GM13977 (cell line): ENCODE measurements at regions not wholly inside any gene's neighbourhood (a gene's known extent, or its start where the extent isn't known, plus 50 kb on each side); places are given as distances from the start of the nearest gene placed in this dataset.

Source experiments
- DNase-seq: peaks from one replicate; pipeline ENCODE4 v3.0.0; 2012; ENCODE audit warnings: low spot score
- CTCF ChIP-seq: IDR thresholded peaks from 2 replicates; pipeline ENCODE4 v1.5.1; 2012; ENCODE audit warnings: mild to moderate bottlenecking, control low read depth; ENCODE audit not compliant: insufficient read depth; ENCODE audit errors: extremely low read depth, missing control alignments
- in situ Hi-C: fragments of 300-500 bp; cut with MboI; formaldehyde crosslinking; loops from one replicate; pipeline ENCODE4 v1.12.0; 2022; ENCODE audit warnings: low sequenced_read_pairs, low pct_unique_long_range_greater_than_20kb, mixed read lengths, inconsistent platforms; ENCODE audit not compliant: unreplicated experiment

DNA sequence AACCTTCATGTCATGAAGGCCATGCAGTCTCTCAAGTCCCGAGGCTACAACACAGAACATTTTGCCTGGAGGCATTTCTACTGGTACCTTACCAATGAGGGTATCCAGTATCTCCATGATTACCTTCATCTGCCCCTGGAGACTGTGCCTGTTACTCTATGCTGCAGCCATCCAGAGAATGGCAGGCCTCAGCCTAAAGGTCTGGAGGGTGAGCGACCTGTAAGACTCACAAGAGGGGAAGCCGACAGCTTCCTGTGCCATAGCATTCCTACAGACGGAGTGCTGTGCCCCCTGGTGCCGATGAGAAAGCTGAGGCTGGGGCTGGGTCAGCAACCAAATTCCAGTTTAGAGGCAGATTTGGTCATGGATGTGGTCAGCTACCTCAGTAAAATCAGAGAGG is 51.3 kb upstream of the CADPS start:
- no peak for TF ChIP-seq CTCF
- in situ Hi-C loops: no loop called here
- no peak for DNase-seq

GRCh38 chr3:62928256-62928655 is 53.0 kb upstream of the CADPS start:
- in situ Hi-C loops: no loop called here
- no peak for DNase-seq
- no peak for TF ChIP-seq CTCF

DNA sequence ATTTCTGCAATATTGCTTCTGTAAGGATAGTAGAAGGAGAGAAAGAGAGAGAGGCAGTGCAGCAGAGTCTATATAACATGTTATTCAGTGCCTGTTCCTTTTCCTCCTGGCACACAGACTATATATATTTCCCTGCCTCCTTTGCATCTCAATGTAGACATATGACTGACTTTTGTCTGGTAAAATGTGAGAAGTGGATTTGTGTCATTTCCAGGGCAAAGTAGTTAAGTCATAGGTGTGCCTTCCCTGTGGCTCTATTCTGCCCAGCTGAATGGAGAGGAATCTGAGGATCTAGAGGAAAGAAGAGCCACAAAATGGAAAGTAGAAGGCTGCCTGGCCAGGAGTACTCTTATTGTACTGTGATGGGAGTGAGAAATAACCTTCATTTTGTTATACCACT is 54.6 kb upstream of the CADPS start:
- no peak for TF ChIP-seq CTCF
- DNase-seq: no peak
- in situ Hi-C loops: no loop called here

DNA sequence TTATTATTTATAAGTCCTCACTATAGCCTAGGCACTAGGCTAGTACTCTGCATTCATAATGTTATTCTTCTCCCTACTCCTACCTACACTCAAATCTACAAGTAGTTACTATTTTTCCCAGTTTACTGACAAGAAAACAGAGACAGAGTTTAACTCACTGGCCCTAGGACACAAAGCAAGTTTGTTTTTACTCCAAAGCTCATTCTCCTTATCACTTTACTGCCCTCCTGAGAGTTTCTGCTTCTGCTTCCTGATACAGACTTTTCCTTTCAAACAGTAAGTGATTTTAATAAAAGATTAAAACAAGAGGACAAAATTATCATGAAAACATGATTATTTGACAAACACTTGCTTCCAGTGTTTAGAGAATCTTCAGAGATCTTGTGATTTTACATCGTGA is 60.6 kb upstream of the CADPS start:
- in situ Hi-C loops: no loop called here
- DNase-seq: no peak
- TF ChIP-seq CTCF: no peak

DNA sequence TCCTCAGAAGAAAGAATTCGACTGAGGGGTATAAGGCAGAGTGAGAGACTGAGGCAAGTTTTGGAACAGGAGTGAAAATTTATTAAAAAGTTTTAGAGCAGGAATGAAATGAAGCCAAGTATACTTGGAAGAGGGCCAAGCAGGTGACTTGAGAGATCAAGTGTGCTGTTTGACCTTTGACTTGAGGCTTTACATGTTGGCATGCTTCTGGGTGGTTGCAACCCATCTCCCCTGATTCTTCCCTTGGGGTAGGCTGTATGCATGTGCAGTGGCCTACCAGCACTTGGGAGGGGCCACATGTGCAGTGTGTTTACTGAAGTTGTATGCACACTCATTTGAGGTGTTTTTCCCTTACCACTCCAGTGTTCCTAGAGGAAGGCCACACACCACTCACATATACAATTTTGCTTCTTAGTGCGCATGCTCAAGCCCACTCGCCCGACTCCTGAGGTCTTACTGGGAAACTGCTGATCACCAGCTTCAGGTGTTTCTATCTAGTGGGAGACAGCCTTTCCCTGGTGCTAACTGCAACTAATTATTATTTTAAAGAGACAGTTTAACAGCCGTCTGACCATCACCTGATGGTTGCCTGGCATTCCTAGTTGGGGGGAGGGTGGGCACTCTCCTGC is 61.5 kb upstream of the CADPS start:
- in situ Hi-C loops: no loop called here
- no peak for TF ChIP-seq CTCF
- no peak for DNase-seq

GRCh38 chr3:62938583-62938982 is 63.4 kb upstream of the CADPS start:
- DNase-seq: no peak
- TF ChIP-seq CTCF: no peak
- in situ Hi-C loops: no loop called here

DNA sequence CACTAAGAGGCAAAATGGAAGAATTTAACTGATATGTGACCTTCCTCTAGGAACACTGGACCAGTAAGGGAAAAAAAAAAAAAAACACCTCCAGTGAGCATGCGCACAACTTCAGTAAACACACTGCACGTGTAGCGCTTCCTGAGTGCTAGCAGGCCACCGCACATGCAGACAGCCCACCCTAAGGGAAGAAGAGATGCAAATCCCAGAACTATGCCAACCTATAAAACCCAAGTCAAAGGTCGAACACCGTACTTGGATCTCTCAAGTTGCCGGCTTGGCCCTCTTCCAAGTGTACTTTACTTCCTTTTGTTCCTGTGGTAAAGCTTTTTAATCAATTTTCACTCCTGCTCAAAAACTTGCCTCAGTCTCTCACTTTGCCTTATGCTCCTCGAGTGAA is 64.5 kb upstream of the CADPS start:
- no peak for DNase-seq
- in situ Hi-C loops: no loop called here
- no peak for TF ChIP-seq CTCF
